NCI-H446 (cell line): ENCODE measurements at regions not wholly inside any gene's neighbourhood (a gene's known extent, or its start where the extent isn't known, plus 50 kb on each side); places are given as distances from the start of the nearest gene placed in this dataset.
"Not testable (repeated sequence)": the region's sequence is repeated elsewhere in the genome, so short reads cannot be mapped to it uniquely, and the experiment has no call there.

ENCODE experiments used
- DNase-seq, 2 experiments: peaks; one replicate each; lab custom pipeline; 2025; lab: John Stamatoyannopoulos, UW

- no peak for DNase-seq
Observed at GRCh38 chr5:17087035-17087434, 130.4 kb upstream of the BASP1 start.

DNA sequence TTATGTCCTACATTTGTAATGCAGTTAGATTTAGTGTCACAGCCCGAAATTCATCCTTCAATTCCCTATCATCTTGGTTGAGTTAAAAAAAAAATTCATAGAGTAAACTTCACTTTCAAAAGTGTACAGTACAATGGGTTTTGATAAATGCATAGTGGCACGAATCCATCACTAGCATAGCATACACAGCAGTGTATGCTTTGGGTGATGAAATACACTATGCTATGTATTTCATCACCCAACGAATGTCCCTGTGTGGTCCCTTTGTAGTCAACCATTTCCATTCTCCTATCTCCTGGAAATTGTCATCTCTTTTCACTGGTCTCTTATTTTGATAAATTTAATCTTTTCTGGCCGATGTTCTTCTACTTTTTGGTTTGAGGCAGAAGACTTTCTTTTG is 129.4 kb upstream of the BASP1 start:
- no peak for DNase-seq

GRCh38 chr5:17089001-17089400 is 128.4 kb upstream of the BASP1 start:
- DNase-seq = no peak

DNA sequence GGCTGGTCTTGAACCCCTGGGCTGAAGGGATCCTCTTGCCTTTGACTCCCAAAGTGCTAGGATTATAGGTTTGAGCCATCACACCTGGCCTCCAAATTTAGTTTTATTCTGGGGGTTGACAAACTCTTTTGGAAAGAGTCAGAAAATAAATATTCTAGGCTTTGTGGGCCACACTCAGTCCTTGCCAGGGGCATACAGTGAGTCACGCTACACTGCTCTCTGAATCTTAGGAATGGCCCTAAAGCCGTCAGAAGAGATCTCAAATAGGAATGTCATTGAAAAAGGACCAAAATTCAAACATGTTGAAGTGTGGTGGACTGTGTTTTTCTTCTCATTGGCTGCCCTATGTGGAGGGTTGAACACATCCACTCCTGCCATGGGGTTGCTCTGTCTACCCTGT is 127.7 kb upstream of the BASP1 start:
- DNase-seq = no peak

- DNase-seq = no peak
Observed at GRCh38 chr5:17090839-17091238, 126.6 kb upstream of the BASP1 start.

DNA sequence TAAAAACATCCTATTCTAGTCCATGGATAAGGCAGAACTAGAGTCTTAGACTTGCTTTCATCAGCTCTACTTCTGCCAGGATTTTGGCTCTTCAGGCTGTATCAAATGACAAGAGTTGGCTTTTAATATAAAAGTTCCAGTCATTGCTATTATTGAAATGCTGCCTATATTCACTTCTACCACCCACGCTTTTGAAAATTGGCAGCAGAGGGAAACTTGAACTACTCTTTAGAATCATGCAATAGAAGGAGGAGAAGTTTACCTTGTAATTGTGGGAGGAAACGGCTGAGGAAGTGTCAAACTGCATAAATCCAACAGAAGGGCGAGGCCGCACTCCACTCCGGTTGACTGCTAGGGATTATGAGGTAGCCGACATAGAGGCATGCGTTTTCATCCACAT is 122.6 kb upstream of the BASP1 start:
- DNase-seq = peak in 1 of 2 experiments; percentile 33

- DNase-seq = peak in 1 of 2 experiments; percentile 41
Observed at GRCh38 chr5:17096952-17097695, 120.3 kb upstream of the BASP1 start.

GRCh38 chr5:17099946-17100345 is 117.5 kb upstream of the BASP1 start:
- no peak for DNase-seq

GRCh38 chr5:17103461-17103860 is 114.0 kb upstream of the BASP1 start:
- no peak for DNase-seq

GRCh38 chr5:17105744-17106418 is 111.5 kb upstream of the BASP1 start:
- DNase-seq = peak in 1 of 2 experiments; percentile 62

DNA sequence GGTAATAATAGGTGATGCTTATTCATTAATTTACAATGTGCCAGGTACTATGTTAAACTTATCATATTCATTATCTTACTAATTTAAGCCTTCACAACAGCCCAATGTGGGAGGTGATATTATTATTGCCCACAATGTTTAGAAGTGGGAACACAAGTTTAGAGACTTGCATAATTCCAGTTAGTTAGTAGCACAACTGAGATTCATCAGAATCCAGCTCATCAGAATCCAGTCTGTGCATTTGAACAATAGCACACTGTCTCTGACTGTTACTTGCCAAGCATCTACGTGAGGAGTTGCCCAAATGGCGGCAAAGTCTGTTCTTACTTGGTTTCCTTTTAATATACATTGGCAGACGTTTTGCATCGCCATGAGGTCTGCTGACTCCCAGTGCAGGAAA is 110.9 kb upstream of the BASP1 start:
- no peak for DNase-seq

DNA sequence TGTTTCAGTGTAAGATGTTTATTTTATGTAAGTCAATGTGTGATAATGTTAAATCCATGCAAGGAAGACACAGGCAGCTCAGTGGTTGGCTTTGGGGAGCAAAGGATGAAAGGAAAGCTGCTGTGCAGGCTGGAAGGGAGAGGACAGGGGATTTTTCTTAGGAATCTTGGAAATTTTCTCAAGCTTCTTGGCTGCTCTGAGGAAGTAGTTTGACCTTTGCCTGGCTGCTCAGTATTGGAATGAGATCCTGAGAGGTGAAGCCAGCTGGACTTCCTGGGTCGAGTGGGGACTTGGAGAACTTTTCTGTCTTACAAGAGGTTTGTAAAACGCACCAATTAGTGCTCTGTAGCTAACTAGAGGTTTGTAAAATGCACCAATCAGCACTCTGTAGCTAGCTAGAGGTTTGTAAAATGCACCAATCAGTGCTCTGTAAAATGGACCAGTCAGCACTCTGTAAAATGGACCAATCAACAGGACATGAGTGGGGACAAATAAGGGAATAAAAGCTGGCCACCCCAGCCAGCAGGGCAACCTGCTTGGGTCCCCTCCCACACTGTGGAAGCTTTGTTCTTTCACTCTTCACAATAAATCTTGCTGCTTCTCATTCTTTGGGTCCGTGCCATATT is 105.2 kb upstream of the BASP1 start:
- not testable (repeated sequence) for DNase-seq

GRCh38 chr5:17113174-17113958 is 104.1 kb upstream of the BASP1 start:
- DNase-seq = no peak

- no peak for DNase-seq
Observed at GRCh38 chr5:17114233-17114632, 103.2 kb upstream of the BASP1 start.

DNA sequence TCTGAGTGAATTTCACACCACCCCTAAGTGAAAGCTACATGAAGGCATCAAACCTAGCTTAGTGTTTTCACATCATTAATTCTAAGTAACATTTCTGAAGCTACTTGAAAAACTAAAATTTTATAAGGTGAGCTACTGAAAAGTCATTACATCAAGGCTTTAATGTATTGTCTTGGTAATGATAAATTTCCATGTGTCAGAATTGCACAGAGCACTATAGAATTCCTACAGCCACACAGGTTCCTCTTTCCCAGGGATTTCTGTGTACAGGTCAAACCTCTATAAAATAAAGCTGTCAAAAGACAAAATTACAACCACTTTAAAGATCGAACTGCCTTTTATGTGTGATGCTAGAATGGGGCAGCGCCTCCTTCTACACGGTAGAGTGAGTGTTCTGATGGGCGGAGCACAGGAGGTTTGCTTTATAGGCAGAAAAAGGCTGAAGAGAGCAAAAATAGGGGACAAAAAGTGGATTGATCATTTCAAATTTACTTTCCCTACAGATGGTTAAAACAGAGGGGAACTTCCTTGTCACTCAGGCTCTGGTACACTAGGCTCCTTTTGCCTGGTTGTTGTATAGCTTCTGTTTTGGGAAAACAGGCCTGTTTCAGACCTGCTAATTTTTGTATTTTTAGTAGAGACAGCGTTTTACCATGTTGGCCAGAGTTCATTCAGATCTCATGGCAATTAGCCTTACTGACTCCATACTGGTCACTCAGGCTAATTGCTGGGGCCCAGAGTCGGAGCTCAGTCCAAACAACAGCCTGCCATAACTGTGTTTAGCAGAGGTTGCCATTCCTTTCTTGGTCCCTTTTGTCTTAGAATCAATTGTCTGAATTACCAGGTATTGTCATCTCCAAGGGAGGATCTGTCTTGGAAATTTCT is 102.5 kb upstream of the BASP1 start:
- no peak for DNase-seq

DNA sequence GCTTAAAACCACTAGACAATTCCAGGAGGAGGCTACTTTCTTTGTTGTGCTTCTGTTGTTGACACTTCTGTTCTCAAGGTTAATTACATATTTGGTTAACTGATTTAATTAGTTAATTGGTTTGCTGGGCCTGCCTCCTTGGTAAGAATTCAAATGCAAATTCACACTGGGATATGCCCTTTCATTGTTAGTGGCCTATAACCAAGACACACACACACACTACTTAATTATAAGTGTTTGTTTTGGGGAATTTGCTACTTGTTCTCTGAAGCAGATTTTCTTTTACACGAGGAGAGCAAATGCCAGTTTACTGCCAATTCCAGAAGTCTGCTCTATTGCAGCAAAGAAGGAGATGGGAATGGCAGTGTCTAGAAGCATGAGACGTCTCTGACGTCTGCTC is 101.6 kb upstream of the BASP1 start:
- no peak for DNase-seq

DNA sequence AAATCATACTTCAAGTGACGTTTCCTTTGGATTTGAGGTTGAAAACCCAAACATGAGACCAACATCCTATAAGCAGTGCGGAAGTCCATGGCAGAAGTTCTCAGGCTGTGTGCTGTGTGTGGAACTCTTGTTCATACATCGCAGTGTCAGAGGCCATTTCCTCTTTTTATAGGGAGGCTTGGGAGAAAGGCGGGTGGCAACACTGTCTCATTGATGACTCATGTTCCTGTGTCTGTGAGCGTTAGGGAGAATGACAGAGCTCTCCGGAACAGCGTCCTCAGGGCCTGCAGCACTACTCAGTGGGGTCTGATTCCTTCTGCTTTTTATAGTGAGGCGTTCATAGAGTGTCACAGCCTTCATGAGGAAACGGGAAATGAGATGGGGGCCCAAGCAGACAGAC is 98.8 kb upstream of the BASP1 start:
- DNase-seq = no peak

- DNase-seq = no peak
Observed at GRCh38 chr5:17120209-17120608, 97.2 kb upstream of the BASP1 start.

DNA sequence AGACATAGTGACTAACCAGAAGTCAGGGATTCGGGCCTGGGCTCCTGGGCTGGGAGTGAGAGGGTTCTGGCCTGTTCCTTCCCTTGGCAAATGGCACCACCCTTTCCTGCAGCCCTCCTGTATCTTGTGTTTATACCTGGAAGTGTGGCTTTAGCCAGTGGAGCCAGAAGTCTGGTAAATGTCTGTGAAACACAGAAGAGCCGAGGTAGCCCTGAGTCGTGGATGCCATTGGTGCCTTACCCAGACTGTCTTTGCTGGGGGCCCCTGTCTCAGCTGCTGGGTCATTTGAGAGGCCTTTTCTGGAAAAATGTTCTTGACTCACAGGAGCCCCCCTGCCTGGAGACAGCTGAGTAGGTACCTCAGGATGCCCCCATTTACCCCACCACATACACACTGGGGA is 95.7 kb upstream of the BASP1 start:
- no peak for DNase-seq

DNA sequence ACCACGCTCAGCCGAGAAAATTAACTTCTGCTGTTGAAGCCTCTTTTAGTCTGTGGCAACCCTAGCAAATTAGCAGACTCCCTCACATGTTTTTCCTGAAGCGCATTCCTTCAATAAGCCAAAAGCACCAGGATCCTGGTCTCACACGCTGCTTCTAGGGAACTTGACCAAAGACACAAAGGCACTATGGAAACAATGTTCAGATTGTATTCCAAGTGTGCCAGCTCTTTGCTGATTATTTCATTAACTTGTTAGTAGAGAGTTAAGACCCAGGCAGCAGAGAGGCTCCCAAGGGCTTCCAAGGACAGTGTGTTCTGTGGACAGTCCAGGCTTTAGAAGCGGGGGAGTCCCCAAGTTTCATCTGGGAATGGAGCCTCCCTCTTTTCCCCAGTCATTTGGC is 94.4 kb upstream of the BASP1 start:
- no peak for DNase-seq

GRCh38 chr5:17123773-17124172 is 93.7 kb upstream of the BASP1 start:
- DNase-seq = not testable (repeated sequence)
